ENCODE measurements at regions not wholly inside any gene's neighbourhood (a gene's known extent, or its start where the extent isn't known, plus 50 kb on each side); places are given as distances from the start of the nearest gene placed in this dataset.

GRCh38 chr6:21808045-21808470, 214.5 kb downstream of the SOX4 start:
- TF ChIP-seq RAD21 (IDR thresholded peaks at IDR 0.05; ENCODE audit: low read depth), result no peak
- TF ChIP-seq USF1 (IDR thresholded peaks at IDR 0.05), result no peak
- TF ChIP-seq MAX (IDR thresholded peaks at IDR 0.05), result no peak
- TF ChIP-seq TCF12 (IDR thresholded peaks at IDR 0.05; ENCODE audit: low read depth), result no peak
- TF ChIP-seq CEBPB (IDR thresholded peaks at IDR 0.05), result no peak
- no peak for TF ChIP-seq NFIC (IDR thresholded peaks at IDR 0.05)
- no peak for TF ChIP-seq ZBTB7A (IDR thresholded peaks at IDR 0.05; ENCODE audit: low read depth)
- no peak for TF ChIP-seq YY1 (IDR thresholded peaks at IDR 0.05; ENCODE audit: low read depth)
- TF ChIP-seq CREB1 (IDR thresholded peaks at IDR 0.05; ENCODE audit: low read depth), result no peak
- TF ChIP-seq FOXM1 (IDR thresholded peaks at IDR 0.05; ENCODE audit: borderline replicate concordance, low read depth), result no peak
- no peak for TF ChIP-seq EP300 (IDR thresholded peaks at IDR 0.05; ENCODE audit: borderline replicate concordance)
- TF ChIP-seq EGR1 (IDR thresholded peaks at IDR 0.05), result no peak
- no peak for TF ChIP-seq TAF1 (IDR thresholded peaks at IDR 0.05; ENCODE audit: low read depth)
- TF ChIP-seq REST (IDR thresholded peaks at IDR 0.05; ENCODE audit: low read depth), result no peak
- no peak for TF ChIP-seq TEAD4 (IDR thresholded peaks at IDR 0.05)

GRCh38 chr6:21808551-21809242, 215.1 kb downstream of the SOX4 start:
- TF ChIP-seq FOXM1 (IDR thresholded peaks at IDR 0.05; ENCODE audit: borderline replicate concordance, low read depth), result no peak
- no peak for TF ChIP-seq EP300 (IDR thresholded peaks at IDR 0.05; ENCODE audit: borderline replicate concordance)
- TF ChIP-seq CREB1 (IDR thresholded peaks at IDR 0.05; ENCODE audit: low read depth), result no peak
- no peak for TF ChIP-seq RAD21 (IDR thresholded peaks at IDR 0.05; ENCODE audit: low read depth)
- TF ChIP-seq TEAD4 (IDR thresholded peaks at IDR 0.05), result no peak
- no peak for TF ChIP-seq ZBTB7A (IDR thresholded peaks at IDR 0.05; ENCODE audit: low read depth)
- TF ChIP-seq CEBPB (IDR thresholded peaks at IDR 0.05), result no peak
- TF ChIP-seq TCF12 (IDR thresholded peaks at IDR 0.05; ENCODE audit: low read depth), result no peak
- TF ChIP-seq NFIC (IDR thresholded peaks at IDR 0.05), result no peak
- TF ChIP-seq TAF1 (IDR thresholded peaks at IDR 0.05; ENCODE audit: low read depth), result no peak
- TF ChIP-seq EGR1 (IDR thresholded peaks at IDR 0.05), result no peak
- no peak for TF ChIP-seq USF1 (IDR thresholded peaks at IDR 0.05)
- no peak for TF ChIP-seq MAX (IDR thresholded peaks at IDR 0.05)
- TF ChIP-seq REST (IDR thresholded peaks at IDR 0.05; ENCODE audit: low read depth), result no peak
- no peak for TF ChIP-seq YY1 (IDR thresholded peaks at IDR 0.05; ENCODE audit: low read depth)

DNA sequence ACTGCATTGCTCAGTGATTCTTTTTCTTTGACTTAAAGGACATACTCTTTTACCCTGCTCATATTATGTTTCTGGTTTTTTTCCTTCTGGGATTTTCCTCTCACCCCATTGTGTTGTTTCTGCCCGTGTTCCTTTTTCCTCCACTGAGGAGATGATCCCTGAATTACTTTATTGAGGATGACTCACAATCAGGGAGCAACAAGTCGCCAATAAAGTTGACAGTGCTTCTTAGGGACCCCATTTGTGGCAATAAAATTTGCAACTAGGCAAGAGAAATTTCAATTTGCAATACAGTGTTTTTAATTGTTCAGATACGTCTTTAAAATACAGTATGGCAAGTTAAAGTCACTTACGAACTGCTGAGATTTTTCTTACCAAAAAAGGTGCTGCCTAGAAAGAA, 217.9 kb downstream of the SOX4 start:
- TF ChIP-seq CEBPB (IDR thresholded peaks at IDR 0.05) (no peak), RAD21 (IDR thresholded peaks at IDR 0.05; ENCODE audit: low read depth) (no peak), ZBTB7A (IDR thresholded peaks at IDR 0.05; ENCODE audit: low read depth) (no peak), MAX (IDR thresholded peaks at IDR 0.05) (no peak), USF1 (IDR thresholded peaks at IDR 0.05) (no peak), TAF1 (IDR thresholded peaks at IDR 0.05; ENCODE audit: low read depth) (no peak), NFIC (IDR thresholded peaks at IDR 0.05) (no peak), EGR1 (IDR thresholded peaks at IDR 0.05) (no peak), YY1 (IDR thresholded peaks at IDR 0.05; ENCODE audit: low read depth) (no peak), CREB1 (IDR thresholded peaks at IDR 0.05; ENCODE audit: low read depth) (no peak), REST (IDR thresholded peaks at IDR 0.05; ENCODE audit: low read depth) (no peak), FOXM1 (IDR thresholded peaks at IDR 0.05; ENCODE audit: borderline replicate concordance, low read depth) (no peak), TEAD4 (IDR thresholded peaks at IDR 0.05) (no peak), EP300 (IDR thresholded peaks at IDR 0.05; ENCODE audit: borderline replicate concordance) (no peak), TCF12 (IDR thresholded peaks at IDR 0.05; ENCODE audit: low read depth) (no peak)
